ENCODE measurements at regions not wholly inside any gene's neighbourhood (a gene's known extent, or its start where the extent isn't known, plus 50 kb on each side); places are given as distances from the start of the nearest gene placed in this dataset.

DNA sequence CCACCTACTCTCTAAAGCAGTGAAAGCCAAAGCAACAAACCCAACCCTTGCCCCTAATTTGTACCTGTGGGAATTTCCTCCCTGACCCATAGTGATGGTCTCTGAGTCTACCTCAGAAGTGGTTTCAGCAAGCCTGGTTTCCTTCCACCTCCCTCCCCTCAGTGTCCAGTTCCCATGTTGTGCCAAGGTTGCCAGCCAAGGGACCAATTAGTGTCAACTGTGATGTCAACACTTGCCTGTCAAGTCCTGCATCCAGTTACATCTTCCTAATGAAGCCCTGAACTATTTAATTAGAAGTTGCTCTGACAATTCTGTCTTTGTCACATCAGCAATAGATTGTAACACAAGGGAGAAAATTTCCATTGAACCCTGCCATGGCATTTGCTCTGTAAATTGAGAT is 194.4 kb upstream of the CCDC196 start:
- TF ChIP-seq POLR2A (IDR thresholded peaks at IDR 0.05): no peak
- TF ChIP-seq, protein P1, sequence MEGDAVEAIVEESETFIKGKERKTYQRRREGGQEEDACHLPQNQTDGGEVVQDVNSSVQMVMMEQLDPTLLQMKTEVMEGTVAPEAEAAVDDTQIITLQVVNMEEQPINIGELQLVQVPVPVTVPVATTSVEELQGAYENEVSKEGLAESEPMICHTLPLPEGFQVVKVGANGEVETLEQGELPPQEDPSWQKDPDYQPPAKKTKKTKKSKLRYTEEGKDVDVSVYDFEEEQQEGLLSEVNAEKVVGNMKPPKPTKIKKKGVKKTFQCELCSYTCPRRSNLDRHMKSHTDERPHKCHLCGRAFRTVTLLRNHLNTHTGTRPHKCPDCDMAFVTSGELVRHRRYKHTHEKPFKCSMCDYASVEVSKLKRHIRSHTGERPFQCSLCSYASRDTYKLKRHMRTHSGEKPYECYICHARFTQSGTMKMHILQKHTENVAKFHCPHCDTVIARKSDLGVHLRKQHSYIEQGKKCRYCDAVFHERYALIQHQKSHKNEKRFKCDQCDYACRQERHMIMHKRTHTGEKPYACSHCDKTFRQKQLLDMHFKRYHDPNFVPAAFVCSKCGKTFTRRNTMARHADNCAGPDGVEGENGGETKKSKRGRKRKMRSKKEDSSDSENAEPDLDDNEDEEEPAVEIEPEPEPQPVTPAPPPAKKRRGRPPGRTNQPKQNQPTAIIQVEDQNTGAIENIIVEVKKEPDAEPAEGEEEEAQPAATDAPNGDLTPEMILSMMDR (IDR thresholded peaks at IDR 0.05): no peak

All from thyroid gland (tissue), 4 donors.